Smooth muscle cell (in vitro differentiated cells): ENCODE measurements at regions not wholly inside any gene's neighbourhood (a gene's known extent, or its start where the extent isn't known, plus 50 kb on each side); places are given as distances from the start of the nearest gene placed in this dataset.
"Not testable (repeated sequence)": the region's sequence is repeated elsewhere in the genome, so short reads cannot be mapped to it uniquely, and the experiment has no call there.

ENCODE experiments used
- DNase-seq: peaks from one replicate; lab custom pipeline; 2025; ENCODE audit not compliant: unreplicated experiment; lab: John Stamatoyannopoulos, UW
- H2AFZ ChIP-seq: fragments of 200-600 bp; sonication (generic); 2 replicates; pipeline ENCODE4 v1.6.0; 2016; ENCODE audit warnings: antibody characterized with exemption, low read depth, mild to moderate bottlenecking
- H3F3A ChIP-seq: fragments of 200-600 bp; sonication (generic); 2 replicates; pipeline ENCODE4 v1.6.0; 2017; ENCODE audit warnings: antibody characterized with exemption, low read depth
- H3K27ac ChIP-seq: fragments of 200-600 bp; sonication (generic); 2 replicates; pipeline ENCODE4 v1.5.1; 2016; ENCODE audit warnings: low read depth, mild to moderate bottlenecking
- H3K27me3 ChIP-seq: fragments of 200-600 bp; sonication (generic); 2 replicates; pipeline ENCODE4 v1.6.1; 2016; ENCODE audit warnings: low read depth, mild to moderate bottlenecking
- H3K36me3 ChIP-seq: fragments of 200-600 bp; sonication (generic); 2 replicates; pipeline ENCODE4 v1.5.1; 2016; ENCODE audit warnings: low read depth
- H3K4me1 ChIP-seq: fragments of 200-600 bp; sonication (generic); 2 replicates; pipeline ENCODE4 v1.5.1; 2016; ENCODE audit warnings: low read depth
- H3K4me2 ChIP-seq: fragments of 200-600 bp; sonication (generic); 2 replicates; pipeline ENCODE4 v1.6.0; 2016; ENCODE audit warnings: mild to moderate bottlenecking
- H3K4me3 ChIP-seq: fragments of 200-600 bp; sonication (generic); 2 replicates; pipeline ENCODE4 v1.5.1; 2016; ENCODE audit warnings: mild to moderate bottlenecking
- H3K79me2 ChIP-seq: fragments of 200-600 bp; sonication (generic); 2 replicates; pipeline ENCODE4 v1.6.0; 2016; ENCODE audit warnings: low read depth, mild to moderate bottlenecking
- H3K9ac ChIP-seq: fragments of 200-600 bp; sonication (generic); 2 replicates; pipeline ENCODE4 v1.6.0; 2016; ENCODE audit warnings: low read depth
- H3K9me3 ChIP-seq: fragments of 200-600 bp; sonication (generic); replicated peaks from 2 replicates; pipeline ENCODE4 v1.5.1; 2016; ENCODE audit warnings: low read depth
- H4K20me1 ChIP-seq: fragments of 200-600 bp; sonication (generic); 2 replicates; pipeline ENCODE4 v1.6.0; 2016; ENCODE audit warnings: low read depth
- CTCF ChIP-seq: fragments of 200-600 bp; sonication (generic); IDR thresholded peaks from 2 replicates; pipeline ENCODE4 v1.5.1; 2017; ENCODE audit warnings: borderline replicate concordance, mild to moderate bottlenecking, antibody characterized with exemption; ENCODE audit not compliant: insufficient read depth, poor library complexity, severe bottlenecking
- WGBS: methylation state at CpG from one replicate; pipeline ENCODE4 v1.1.7; 2016; ENCODE audit warnings: low lambda C conversion rate; 5-methylcytosine and 5-hydroxymethylcytosine counted together

GRCh38 chr21:10461445-10461844, 59.9 kb upstream of the TPTE start:
- H3K9me3 ChIP-seq = peaks cover 59% of the 10 kb centered on the region
- WGBS = 67% methylated on average over 8 of the region's 8 CpGs
- not testable (repeated sequence) for H3K4me3 ChIP-seq, H3K27ac ChIP-seq, H4K20me1 ChIP-seq, H3F3A ChIP-seq, H2AFZ ChIP-seq, H3K4me1 ChIP-seq, H3K79me2 ChIP-seq, H3K36me3 ChIP-seq, H3K9ac ChIP-seq, DNase-seq, H3K27me3 ChIP-seq, H3K4me2 ChIP-seq

- no peaks in the 10 kb centered on the region for H3K36me3 ChIP-seq
- no peak overlapping the region for H3K4me3 ChIP-seq
- no peaks in the 10 kb centered on the region for H3K4me1 ChIP-seq
- no peak for DNase-seq
- H2AFZ ChIP-seq = no peak overlapping the region
- no peaks in the 10 kb centered on the region for H4K20me1 ChIP-seq
- H3K27me3 ChIP-seq = no peaks in the 10 kb centered on the region
- 49% methylated on average over 5 of the region's 5 CpGs for WGBS
- H3K4me2 ChIP-seq = no peak overlapping the region
- no peak overlapping the region for H3K27ac ChIP-seq
- H3K9ac ChIP-seq = no peak overlapping the region
- TF ChIP-seq CTCF = no peak
- H3F3A ChIP-seq = no peaks in the 10 kb centered on the region
- peaks cover 57% of the 10 kb centered on the region for H3K9me3 ChIP-seq
- no peaks in the 10 kb centered on the region for H3K79me2 ChIP-seq
Observed at GRCh38 chr21:10463156-10463555, 58.2 kb upstream of the TPTE start.

GRCh38 chr21:10464975-10465374, 56.4 kb upstream of the TPTE start:
- no peak for TF ChIP-seq CTCF
- WGBS = 47% methylated on average over 3 of the region's 3 CpGs
- no peaks in the 10 kb centered on the region for H3K79me2 ChIP-seq
- no peak overlapping the region for H3K4me3 ChIP-seq
- DNase-seq = no peak
- H3K4me2 ChIP-seq = no peak overlapping the region
- no peaks in the 10 kb centered on the region for H4K20me1 ChIP-seq
- no peaks in the 10 kb centered on the region for H3K36me3 ChIP-seq
- no peaks in the 10 kb centered on the region for H3F3A ChIP-seq
- H3K27ac ChIP-seq = no peak overlapping the region
- H3K9ac ChIP-seq = no peak overlapping the region
- H3K4me1 ChIP-seq = no peaks in the 10 kb centered on the region
- peaks cover 46% of the 10 kb centered on the region for H3K9me3 ChIP-seq
- H2AFZ ChIP-seq = no peak overlapping the region
- no peaks in the 10 kb centered on the region for H3K27me3 ChIP-seq

- not testable (repeated sequence) for H3K36me3 ChIP-seq, H3F3A ChIP-seq, DNase-seq, H3K4me3 ChIP-seq, H3K4me1 ChIP-seq, H3K79me2 ChIP-seq, H3K27me3 ChIP-seq, H3K4me2 ChIP-seq, H2AFZ ChIP-seq, H3K27ac ChIP-seq, H4K20me1 ChIP-seq, H3K9ac ChIP-seq
- WGBS = 67% methylated on average over 10 of the region's 10 CpGs
- H3K9me3 ChIP-seq = peaks cover 41% of the 10 kb centered on the region
Observed at GRCh38 chr21:10465524-10466110, 55.8 kb upstream of the TPTE start.

- no peak overlapping the region for H3K27ac ChIP-seq
- H3K4me2 ChIP-seq = no peak overlapping the region
- WGBS = 23% methylated on average over 2 of the region's 2 CpGs
- H3K36me3 ChIP-seq = no peaks in the 10 kb centered on the region
- no peaks in the 10 kb centered on the region for H3F3A ChIP-seq
- H3K27me3 ChIP-seq = no peaks in the 10 kb centered on the region
- H3K79me2 ChIP-seq = no peaks in the 10 kb centered on the region
- H3K4me3 ChIP-seq = no peak overlapping the region
- DNase-seq = no peak
- H3K9me3 ChIP-seq = peaks cover 43% of the 10 kb centered on the region
- no peak overlapping the region for H2AFZ ChIP-seq
- H4K20me1 ChIP-seq = no peaks in the 10 kb centered on the region
- H3K4me1 ChIP-seq = no peaks in the 10 kb centered on the region
- H3K9ac ChIP-seq = no peak overlapping the region
- TF ChIP-seq CTCF = no peak
Observed at GRCh38 chr21:10466200-10466599, 55.2 kb upstream of the TPTE start.
